ENCODE measurements at regions not wholly inside any gene's neighbourhood (a gene's known extent, or its start where the extent isn't known, plus 50 kb on each side); places are given as distances from the start of the nearest gene placed in this dataset.

DNA sequence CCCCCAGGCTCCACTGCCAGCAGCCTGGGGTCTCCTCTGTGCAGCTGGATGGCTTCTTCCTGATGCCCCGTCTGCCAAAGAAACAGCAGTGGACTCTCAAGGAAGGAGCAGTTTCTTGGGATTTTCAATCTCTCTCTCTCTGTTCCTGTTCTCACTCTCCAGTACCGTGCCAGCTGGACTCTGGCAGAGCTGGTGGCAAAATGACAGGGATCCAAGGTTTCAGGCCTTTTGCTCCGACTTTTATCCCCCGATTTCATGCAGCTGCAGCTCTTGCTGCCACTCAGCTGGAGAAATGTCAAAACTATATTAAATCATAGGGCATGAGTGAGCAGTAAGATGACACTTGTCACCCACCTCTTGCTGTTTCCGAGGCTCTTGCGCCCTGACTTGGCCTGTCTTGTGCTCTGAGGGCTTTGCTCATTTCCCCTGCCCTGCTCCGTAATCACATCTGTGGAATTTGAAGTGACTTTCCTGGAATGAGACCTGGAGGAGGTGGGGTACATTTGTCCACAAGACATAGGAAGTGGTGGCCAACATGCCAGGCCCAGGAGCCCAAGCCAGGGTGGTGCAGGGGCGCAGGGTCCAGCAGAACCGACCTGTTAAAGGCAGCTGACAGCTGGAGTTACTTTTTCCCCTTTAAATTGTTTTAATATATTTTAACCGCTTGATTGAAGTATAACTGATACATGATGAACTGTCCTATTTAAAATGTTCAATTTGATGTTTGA lies 576.2 kb downstream of the PTPRU start:
- DNase-seq (ENCODE audit: low read depth in 2 of 3, low spot score in 1 of 3): no peak

DNA sequence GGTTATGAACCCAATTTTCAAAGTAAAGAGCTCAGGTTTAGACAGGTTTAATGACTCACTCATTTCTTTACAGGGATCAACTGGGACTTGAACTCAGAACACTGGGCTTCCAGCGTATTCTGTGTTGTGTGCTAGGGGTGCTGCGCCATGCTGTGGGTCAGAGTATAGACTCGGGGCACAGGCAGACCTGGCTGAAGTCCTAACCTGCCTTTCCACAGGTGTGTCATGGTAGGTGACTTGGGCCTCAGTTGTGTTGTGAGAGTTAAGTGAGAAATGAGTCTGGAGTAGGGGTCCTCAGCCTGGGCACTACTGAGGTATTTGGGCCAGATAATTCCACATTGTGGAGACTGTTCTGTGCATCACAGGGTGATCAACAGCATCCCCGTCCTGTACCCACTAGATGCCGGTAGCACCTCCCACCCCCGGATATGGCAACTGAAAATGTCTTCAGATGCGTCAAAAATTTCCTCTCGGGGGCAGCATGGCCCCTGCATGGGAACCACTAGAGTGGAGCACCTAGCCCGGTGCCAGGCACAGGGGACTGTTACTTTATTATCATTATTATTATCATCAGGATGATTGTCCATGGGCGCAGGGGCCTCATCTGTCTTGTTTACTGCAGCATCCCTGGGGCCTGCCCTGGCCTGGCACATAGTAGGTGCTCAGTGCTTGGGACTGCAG lies 575.5 kb downstream of the PTPRU start:
- DNase-seq (ENCODE audit: low read depth in 2 of 3, low spot score in 1 of 3): no peak

DNA sequence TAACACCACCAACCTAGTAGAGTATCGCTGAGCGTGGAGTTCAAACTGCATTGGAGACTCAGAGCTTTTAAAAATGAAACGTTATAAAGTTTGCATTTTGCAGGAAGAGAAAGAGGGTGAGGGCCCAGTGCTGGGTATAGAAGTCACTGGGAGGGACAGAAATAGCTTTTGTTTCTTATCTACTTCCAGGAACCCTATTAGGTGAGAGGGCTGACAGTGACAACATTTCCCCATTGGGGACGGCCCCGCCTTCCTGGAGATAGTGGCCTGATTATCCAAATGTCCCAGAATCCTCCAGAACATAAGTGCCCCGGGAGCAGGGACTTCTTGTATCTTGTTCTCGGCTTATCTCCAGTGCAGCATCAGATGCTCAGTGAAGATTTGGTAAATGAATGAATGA lies 574.9 kb downstream of the PTPRU start:
- no peak for DNase-seq (ENCODE audit: low read depth in 2 of 3, low spot score in 1 of 3)

DNA sequence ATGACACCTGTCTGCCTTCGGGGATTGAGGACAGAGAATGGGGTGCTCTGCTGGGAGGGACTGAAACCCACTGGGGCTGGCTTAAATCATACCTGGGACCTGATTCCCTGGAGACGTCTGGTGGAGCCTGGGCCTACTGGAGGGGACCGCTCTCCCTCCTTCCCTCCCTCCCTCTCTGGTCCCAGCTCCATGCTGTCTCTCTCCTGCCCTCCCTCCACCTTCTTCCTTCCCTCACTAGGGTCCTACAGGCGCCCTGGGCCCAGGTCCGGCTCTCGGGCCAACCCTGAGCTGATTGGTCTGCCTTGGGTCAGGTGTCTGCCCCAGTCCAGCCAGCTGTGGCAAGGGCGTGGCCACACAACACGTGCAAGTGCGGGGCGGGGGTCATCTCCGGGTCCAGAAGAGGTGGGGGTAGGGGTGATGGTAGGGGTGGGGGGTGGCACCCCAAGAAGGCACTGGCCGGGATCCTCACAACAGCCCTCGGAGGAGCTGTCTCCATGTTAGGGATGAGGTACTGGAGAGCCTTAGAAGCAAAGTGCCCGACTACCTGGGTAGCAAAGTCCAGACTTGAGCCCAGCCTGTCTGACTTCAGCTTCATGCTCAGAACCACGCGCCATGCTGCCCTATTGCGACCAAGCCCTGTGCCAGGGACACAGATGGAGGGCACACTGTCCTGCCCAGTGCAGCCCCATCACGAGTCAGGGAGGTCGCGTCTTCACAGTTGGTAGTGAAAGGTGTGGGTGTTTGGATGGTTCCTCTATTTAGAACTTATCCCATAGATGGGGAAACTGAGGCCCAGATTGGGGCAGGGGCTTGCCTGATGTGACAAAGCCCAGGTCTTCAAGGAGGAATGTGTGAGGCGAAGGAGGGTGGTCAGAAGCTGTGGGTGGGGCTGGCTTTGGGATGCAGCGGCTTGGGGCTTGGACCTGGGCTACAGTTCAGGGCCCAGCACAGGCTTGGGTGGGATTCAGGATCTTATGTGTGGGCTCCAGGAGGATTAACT lies 574.1 kb downstream of the PTPRU start:
- DNase-seq (ENCODE audit: low read depth in 2 of 3, low spot score in 1 of 3): no peak

DNA sequence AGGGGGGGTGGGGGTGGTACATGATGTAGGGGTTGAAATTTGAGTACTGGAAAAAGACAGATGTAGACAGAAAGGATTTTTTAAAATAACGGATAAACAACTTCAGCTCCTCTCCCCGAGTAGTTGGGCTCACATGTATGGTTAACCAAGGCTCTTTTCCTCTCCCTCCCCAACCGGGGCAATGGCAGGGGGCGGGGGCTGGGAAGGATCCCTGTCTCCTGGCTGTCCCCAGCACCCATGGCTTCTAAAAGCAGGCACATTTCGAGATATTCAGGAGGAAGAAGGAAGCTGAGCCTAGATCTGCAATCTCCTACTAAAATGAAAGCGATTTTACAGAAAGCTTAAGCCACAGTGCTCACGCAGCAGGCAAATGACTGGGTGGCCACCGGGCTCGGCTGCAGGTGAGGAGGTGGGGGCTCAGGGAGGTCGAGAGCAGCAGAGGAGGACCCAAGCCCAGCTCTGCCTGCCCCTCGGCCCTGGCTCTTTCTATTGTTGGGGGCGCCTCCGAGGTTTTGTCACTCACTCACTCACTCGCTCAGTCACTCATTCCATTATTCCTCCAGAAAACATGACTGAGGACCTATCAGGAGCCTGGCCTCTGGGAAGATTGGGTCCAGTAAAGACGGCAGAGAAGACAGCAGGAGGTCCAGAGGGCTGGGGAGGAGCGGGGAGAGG lies 573.3 kb downstream of the PTPRU start:
- no peak for DNase-seq (ENCODE audit: low read depth in 2 of 3, low spot score in 1 of 3)

DNA sequence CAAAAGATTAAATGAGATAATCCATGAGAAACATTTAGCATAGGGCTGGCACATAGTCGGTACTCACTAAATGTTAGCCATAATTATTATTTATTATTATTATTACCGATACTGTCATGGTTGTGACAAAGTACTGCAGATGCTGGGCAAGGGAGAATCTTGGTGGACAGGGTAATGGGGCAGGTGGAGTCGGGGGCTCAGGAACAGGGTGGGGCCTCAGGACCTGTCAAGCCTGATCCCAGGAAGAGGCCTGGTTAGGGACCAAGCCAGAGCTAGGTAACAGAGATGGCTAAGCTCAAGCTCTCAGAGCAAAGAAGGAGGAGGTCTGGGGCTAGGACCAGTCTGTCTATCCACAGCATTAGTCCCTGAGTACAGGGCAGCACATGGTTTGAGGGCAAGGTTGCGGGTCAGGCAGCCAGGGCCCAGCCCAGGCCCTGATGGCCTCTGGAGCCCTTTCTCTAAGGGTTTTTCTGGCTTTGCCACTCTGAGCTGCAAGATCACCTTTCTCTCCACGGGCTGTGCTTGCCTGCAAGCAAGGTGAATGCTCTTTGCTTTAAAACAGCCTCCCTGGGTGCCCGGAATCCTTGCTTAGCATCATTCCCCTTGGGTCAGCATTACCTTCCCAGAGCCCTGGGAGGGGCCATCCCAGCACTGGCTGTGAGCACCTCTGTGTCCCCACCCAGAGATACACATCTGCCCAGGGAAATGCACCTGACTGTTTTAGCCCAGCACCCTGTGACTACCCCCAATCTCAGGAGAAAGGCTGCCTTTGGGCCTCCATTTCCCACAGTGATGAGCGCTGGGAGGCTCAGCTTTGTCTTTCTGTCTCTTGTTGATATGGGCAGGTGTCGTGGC lies 572.0 kb downstream of the PTPRU start:
- DNase-seq (ENCODE audit: low read depth in 2 of 3, low spot score in 1 of 3): no peak

DNA sequence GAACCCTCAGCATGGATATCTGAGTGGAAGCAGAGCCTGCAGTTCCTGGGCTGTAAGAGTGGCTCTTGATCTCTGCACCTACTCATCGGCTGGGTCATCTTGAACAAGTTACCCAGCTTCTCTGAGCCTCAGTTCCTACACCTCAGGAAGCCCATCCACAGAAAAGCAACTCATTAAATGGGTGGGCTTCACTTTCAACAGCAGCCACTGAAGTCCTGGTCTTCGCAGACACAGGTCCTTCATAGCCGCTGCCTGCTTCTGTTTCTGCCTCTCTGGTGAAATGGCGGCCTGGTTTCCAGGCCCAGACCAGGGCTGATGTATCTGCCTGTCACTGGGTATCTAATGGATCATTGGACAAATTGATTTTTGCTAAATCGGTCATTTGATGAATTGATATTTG lies 571.4 kb downstream of the PTPRU start:
- DNase-seq (ENCODE audit: low read depth in 2 of 3, low spot score in 1 of 3): no peak

DNA sequence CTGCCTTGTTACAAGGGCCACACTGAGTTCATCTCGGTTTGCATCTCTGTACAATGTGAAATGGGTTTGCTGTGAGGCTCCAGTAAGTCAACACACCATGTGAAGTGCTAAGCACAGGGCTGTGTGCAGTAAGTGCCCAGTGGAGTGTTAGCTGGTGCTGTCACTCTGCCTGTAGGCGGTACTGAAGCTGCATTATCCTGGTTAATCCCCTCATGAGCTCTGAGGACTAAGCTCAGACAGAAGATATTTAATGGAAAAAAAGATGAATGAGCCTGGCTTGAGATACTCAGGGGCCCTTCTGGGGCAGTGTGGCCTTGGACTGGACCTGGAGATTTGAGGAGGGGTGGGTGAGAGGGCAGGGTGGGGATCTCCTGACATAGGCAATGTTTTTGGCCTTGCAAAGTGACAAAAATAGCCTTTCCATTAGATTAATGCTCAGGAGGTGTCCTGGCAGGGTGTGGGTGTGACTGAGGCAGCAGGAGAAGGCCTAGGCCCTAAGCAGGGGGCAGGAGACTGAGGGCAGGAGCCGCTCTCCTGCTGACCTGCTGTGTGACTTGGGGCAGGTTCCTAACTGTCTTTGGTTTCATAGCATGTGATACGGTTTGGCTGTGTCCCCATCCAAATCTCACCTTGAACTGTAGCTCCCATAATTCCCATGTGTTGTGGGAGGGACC lies 570.5 kb downstream of the PTPRU start:
- DNase-seq (ENCODE audit: low read depth in 2 of 3, low spot score in 1 of 3): no peak

DNA sequence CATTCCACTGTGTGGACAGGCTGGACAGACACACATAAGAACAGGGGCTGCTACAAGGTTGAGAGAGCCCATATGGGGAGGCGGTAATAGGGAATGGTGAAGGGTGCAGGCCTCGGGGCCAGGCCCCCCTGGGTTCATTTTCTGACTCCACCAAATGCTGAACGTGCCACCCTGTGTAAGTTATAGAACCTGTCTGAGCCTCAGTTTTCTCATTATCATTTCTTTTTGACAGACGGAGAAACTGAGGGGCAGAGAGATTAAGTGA lies 569.5 kb downstream of the PTPRU start:
- DNase-seq (ENCODE audit: low read depth in 2 of 3, low spot score in 1 of 3): no peak

DNA sequence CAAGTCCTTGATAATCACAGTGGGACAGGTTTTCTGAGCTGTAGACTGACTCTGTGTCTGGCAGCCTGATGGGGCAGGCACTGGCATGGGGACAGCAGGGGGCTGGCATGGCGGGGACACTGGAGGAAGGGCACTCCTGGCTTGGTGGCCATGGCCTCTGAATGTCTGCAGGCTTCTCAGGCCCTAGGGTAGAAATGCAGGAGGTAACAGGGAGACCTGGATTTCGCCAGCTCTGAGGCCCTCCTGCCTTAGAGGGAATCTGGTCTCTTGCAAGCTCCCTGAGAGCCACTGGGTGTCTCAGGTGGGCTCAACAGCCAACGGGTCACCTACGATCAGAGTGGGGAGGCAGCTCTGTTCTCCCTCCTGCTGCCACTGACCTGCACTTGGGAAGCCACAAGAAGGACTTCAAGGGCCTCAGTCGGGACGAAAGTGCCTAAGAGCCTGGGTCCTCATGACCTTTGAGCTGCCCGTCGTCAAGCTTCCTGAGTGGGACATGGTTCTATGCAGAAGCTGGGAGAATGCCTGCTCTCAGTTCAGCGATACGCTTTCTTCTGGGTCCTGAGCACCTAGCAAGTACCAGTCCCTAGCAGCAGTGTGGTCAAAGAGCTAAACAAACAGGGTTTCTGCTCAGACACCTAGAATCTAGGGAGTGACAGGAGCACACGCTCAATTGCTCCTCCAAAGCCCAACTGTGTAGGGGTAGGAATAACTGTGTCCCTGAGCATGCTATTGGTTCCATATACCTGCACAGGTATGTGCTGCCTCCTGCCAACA lies 569.0 kb downstream of the PTPRU start:
- no peak for DNase-seq (ENCODE audit: low read depth in 2 of 3, low spot score in 1 of 3)

DNA sequence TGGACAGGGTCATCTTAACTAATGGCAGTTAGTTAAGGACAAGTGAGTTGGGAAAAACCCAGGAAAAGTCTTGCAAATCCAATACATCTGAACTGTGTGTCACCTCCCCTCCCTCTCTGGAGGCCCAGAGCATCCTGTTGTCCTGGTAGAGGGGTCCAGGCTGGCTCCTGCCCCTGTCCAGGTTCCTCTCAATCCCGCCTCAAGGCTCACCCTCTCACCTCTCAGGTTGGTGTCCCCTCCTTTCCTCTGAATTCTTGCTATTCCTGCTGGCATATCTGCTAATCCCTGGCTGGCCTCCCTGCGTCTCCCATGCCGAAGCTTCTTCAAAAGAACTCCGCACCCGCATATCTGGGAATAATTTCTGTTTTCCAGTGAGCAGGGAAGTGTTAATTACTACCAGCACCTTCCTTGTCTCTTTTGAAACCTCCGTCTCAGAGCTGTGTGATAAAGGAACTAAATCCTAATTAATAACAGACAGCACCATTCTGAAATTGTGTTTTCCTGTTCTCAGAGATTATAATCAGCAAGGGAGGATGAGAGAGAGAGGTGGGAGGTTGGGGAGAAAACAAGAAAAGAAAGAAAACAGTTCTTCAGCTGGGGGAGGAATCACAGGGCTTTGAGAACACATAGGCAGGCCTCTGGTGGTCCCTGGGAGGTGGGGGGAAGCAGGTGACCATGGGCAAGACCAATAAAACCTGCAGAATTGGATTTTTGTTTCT lies 568.0 kb downstream of the PTPRU start:
- no peak for DNase-seq (ENCODE audit: low read depth in 2 of 3, low spot score in 1 of 3)

DNA sequence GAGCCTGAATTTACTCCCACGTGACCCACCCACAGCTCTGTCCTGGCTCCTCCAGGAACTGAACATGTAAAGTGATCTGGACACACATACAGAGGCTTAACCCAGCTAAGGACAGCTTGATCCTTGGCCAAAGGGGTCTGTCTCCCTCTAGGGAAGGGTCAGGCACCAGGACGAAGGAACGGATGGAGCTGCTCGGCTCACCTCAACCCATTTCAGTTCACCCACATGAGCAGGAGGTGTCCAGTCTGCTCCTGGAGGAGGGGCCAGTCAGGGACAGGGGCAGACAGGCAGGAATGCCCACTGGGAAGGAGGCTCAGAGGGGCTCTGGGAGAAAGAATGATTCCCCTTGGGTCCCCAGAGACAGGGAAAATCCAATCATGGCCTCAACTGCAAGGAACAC lies 567.2 kb downstream of the PTPRU start:
- no peak for DNase-seq (ENCODE audit: low read depth in 2 of 3, low spot score in 1 of 3)

DNA sequence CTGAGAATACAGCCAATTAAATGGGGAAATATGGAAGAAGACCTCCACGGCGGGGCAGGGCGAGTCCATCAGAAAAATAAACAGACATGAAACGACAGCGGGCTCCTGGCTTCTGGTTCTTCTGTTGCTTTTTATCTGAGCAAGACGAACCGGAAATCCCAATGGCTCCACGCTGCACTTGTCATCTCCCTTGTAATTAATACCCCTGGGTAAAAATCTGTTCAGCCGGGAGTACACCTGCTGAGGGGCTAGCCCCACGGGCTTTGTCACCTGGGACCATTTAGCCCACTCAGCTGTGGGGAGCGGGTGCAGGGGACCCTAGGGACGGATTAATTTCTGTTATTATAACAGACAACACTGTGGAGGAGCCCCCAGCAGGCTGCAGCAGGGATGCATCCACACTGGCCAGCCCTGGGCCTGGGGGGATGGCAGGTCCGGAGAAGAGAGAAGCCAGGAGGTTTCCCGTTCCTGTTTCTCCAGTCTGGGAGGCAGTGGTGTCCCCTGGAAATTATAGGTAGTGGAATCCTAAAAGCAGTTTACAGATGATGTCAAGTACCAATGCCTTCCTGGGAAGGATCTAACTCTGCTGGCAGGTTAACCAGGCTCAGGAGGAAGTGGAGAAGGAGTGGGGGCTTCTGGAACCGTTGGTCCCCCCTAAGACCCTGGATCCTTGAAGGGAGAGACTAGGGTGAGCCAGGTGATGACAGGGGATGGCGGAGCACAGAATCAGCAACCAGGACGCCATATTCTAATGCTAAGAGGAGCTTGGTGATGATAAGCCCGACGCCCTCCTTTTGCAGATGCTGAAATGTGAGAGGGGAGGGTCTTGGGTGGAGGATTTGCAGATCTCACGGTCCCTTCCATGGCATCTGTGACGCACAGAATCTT lies 566.1 kb downstream of the PTPRU start:
- no peak for DNase-seq (ENCODE audit: low read depth in 2 of 3, low spot score in 1 of 3)

DNA sequence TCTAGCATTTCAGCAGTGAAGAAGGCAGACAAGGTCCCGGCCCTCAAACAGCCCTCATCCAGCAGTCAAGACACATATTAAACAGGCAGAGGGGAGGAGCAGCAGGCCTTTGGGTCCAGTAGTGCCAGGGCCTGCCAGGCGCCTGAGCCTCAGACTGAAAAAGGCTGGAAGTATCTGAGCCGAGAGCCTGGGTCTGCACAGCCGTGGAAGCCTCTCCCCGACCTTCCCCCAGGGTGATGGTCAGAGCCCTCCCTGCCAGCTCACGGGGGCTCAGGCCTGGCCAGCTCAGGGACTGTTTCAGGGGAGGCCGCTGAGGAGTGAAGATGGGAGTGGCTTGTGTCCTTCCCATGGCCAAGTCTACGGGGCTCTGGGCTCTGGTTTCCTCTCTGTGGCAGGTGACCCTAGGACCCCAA lies 565.2 kb downstream of the PTPRU start:
- DNase-seq (ENCODE audit: low read depth in 2 of 3, low spot score in 1 of 3): no peak

DNA sequence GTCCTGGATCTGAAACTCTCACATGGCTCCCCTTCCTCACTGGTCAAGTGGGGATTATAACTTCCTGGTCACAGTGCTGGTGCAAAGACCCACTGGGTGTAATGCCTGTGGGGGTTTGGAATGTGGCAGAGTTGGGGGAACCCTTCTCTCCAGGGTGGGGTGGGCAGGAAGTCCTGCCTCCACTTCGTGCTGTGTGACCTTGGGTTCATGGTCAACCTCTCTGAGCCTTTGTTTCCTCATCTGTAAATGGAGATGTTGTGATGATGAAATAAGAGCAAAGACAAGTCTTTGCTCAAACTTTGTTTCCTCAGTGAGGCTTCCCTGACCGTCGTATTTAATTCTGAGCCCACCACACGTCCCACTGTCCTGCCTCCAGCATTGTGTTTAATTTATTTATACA lies 564.7 kb downstream of the PTPRU start:
- DNase-seq (ENCODE audit: low read depth in 2 of 3, low spot score in 1 of 3): no peak

DNA sequence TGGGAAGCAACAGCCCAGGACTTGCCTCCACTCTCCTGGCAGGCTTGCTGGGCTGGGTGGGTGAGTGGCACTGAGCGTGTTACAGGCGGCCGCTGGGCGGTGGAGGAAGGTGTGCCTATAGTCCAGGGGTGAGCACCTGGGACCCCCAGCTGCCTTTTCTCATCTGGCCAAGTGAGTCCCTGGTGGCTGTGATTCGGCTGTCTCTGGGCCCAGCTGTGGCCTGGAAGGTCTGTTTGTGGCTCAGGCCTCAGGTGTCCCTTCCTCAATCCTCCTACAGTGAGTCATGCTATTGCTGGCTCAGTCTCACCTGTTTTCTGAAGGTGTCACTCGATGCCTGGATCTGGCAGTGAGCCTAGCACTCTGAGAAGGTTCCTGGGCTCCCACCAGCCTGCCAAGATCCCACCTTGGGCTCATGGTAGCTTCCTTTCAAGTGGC lies 564.2 kb downstream of the PTPRU start:
- no peak for DNase-seq (ENCODE audit: low read depth in 2 of 3, low spot score in 1 of 3)

DNA sequence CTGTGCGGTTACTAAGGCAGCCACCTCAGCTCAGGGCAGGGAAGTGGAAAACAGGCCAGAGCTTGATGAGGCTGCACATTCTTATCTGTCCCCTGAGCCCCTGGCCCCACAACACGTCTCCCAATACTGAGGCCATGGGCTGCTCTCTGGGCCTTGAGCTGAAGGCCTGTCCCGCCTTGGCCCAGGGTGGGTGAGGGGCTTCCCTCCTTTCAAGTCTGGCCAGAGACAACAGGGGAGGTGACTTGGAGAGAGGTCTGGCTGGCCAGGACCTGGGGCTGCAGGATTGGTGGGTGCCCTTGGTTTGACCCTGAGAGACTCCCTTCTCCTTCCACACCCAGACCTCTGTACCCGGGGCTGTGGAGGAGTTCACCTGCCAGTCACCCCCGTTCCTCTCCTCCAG lies 563.8 kb downstream of the PTPRU start:
- DNase-seq (ENCODE audit: low read depth in 2 of 3, low spot score in 1 of 3): no peak

Measured in stimulated activated CD4-positive, alpha-beta T cell treated with anti-CD3 and anti-CD28 coated beads, Interleukin-12 subunit alpha, Interleukin-12 subunit beta, amount 100 ng/mL, for 48 hours (primary cell).